AG10803 (cell line): ENCODE measurements at regions not wholly inside any gene's neighbourhood (a gene's known extent, or its start where the extent isn't known, plus 50 kb on each side); places are given as distances from the start of the nearest gene placed in this dataset.

ENCODE experiments used
- DNase-seq: peaks from one replicate; pipeline ENCODE4 v3.0.0; 2010; ENCODE audit warnings: low read depth
- H3K4me3 ChIP-seq: 2 replicates; pipeline ENCODE4 v1.5.1; 2011; ENCODE audit warnings: mild to moderate bottlenecking, low read length, control low read depth
- TF ChIP-seq, protein P1 (sequence below): conservative IDR thresholded peaks from 2 replicates; pipeline ENCODE4 v1.5.1; 2011; ENCODE audit warnings: mild to moderate bottlenecking, low read length, control low read depth, inconsistent platforms

DNA sequence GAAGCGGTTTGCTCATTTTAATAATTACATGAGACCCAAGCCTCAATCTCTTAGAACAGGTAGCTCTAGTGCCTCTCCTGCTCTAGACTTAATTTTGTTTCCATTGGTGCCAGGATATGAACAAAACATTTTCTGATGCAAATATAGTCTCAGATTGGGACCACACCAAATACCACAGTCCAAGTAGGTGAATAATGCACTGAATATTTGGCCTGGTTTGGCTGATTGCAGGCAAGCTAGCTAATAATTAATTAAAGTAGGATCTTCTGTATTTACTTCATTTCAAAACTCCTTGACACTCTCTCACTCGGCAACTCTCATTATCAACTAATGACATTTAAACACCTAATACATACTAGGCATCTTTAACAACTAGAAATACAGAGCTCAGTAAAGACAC is 219.6 kb downstream of the LTN1 start:
- TF ChIP-seq, protein P1, sequence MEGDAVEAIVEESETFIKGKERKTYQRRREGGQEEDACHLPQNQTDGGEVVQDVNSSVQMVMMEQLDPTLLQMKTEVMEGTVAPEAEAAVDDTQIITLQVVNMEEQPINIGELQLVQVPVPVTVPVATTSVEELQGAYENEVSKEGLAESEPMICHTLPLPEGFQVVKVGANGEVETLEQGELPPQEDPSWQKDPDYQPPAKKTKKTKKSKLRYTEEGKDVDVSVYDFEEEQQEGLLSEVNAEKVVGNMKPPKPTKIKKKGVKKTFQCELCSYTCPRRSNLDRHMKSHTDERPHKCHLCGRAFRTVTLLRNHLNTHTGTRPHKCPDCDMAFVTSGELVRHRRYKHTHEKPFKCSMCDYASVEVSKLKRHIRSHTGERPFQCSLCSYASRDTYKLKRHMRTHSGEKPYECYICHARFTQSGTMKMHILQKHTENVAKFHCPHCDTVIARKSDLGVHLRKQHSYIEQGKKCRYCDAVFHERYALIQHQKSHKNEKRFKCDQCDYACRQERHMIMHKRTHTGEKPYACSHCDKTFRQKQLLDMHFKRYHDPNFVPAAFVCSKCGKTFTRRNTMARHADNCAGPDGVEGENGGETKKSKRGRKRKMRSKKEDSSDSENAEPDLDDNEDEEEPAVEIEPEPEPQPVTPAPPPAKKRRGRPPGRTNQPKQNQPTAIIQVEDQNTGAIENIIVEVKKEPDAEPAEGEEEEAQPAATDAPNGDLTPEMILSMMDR, result no peak
- peak; percentile 20 for DNase-seq
- no peak overlapping the region for H3K4me3 ChIP-seq

DNA sequence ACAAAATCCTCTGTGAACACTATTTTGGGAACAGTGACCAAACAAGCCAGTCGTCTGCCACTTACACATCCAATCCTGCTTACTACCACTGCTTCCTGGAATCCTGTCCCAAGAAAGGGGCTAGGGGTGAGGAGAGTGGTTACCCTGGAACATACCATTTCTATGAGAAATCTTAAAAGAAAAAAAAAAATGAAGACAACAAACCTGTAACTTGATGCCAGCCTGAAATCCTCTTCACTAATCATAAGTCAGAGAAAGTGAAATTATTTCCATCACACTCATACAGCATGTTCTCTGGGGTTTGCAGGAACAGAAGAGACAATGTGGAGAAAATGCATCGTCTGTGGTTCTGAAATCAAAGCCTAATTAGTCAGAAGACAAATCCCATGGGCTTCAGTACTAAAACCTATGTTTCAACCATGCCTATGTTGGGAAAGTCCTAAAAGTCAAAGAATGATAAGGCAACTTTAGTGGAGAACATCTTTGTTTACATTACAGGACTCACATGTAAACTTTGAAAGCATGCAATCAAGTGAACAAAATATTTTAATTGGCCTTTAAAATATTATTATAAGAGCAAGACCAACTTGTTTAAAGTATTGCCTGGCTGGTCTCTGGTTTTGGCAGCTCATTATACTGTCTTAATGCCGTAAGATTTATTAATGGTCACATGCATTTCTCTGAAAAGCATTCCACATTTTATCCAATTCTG is 220.7 kb downstream of the LTN1 start:
- no peak overlapping the region for H3K4me3 ChIP-seq
- peak; percentile 85 for DNase-seq
- TF ChIP-seq, protein P1, result no peak

DNA sequence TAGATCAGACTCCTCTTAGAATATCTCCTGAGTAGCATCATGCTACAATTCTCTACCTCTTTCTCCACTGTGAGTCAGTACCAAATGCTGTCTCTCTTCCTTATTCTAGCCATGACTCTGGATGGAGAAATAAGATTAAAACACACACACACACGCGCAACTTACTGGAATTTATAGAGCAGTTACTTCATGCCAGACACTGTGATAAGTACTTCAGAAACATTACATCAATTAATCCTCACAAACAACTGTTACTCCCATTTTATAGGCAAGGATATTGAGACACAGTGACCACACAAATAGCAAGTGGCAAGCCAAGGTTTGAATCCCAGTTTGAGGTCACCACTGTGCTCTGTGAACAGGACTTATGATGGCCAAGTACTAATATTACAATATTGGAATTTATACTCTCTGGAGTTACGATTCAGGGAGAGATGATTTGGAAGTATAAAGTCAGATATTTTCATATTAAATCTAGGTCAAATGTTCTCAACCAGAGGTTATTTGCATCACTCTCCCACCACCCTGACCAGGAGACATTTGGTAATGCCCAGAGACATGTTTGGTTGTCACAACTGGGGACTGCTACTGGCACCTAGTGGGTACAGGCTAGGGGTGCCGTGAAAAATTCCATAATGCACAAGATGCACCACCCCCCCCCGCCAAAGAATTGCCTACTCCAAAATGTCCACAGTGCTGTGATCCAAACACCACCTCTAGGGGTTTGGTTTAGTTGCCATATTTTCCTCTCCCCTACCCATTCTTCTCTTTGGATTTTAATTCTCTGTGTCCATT is 221.6 kb downstream of the LTN1 start:
- TF ChIP-seq, protein P1, result no peak
- DNase-seq, result peak; percentile 59
- H3K4me3 ChIP-seq, result no peak overlapping the region

DNA sequence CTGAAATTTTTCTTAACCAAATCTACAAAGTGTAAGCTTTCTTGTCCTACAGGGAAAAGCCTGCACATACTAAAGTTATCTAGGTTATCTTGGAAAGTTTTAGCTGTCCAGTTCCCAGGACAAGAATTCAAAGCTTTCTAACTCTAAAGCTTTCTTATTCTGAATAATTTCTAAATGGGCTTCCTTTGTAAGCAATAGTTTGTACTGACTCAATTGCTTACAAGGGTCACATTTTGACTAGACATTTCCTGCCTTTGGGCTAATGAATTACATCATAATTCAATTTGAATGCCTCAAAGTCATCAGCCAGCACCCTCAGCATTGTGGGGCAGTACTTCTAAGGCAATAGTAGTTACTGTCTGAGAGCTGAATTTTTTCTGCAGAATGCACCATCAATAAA is 223.0 kb downstream of the LTN1 start:
- H3K4me3 ChIP-seq, result no peak overlapping the region
- peak; percentile 22 for DNase-seq
- TF ChIP-seq, protein P1, result no peak

DNA sequence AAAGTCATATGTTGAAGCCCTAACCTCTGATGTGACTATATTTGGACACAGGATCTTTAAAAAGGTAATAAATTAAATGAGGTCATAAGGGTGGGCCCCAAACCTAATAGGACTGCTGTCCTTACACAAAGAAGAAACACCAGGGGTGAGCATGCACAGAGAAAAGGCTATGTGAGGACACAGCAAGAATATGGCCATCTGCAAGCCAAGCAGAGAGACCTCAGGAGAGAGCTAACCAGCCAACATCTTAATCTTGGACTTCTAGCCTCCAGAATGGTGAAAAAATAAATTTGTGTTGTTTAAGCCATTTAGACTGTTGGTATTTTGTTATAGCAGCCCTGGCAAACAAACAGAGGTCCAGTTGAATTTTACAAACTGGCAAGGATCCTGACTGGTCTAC is 223.9 kb downstream of the LTN1 start:
- DNase-seq, result no peak
- no peak overlapping the region for H3K4me3 ChIP-seq
- TF ChIP-seq, protein P1, result no peak

DNA sequence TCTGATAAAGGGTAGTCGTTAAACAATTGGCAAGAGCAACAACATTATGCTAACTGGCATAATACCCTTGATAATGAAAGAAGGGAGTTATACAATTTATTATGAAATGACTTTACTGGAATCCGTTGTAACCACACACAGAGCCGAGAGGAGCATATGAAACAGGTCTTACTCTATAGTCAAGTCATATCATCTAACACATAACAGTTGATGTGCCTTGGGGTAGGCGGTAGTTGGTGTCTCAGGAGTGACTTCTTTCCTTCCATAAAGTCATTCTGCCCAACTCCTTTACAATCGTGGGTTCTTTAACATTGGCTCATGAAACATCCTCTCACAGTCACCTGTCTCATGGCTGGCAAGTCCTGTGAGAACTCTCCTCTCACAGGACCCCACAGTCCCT is 225.2 kb downstream of the LTN1 start:
- DNase-seq, result no peak
- H3K4me3 ChIP-seq, result no peak overlapping the region
- TF ChIP-seq, protein P1, result no peak
